ENCODE measurements at regions not wholly inside any gene's neighbourhood (a gene's known extent, or its start where the extent isn't known, plus 50 kb on each side); places are given as distances from the start of the nearest gene placed in this dataset.

- Histone ChIP-seq H3K79me2 (ENCODE audit: insufficient read depth, low read length) (no peaks in the 10 kb centered on the region), H3K4me1 (ENCODE audit: insufficient read depth, low read length) (no peaks in the 10 kb centered on the region), H3K27me3 (ENCODE audit: insufficient read depth, low read length) (peaks cover 5% of the 10 kb centered on the region), H4K20me1 (ENCODE audit: insufficient read depth, low read length) (no peaks in the 10 kb centered on the region), H3K36me3 (ENCODE audit: insufficient read depth, low read length) (no peaks in the 10 kb centered on the region), H3K27ac (ENCODE audit: low read depth, low read length) (no peak overlapping the region), H3K4me3 (ENCODE audit: insufficient read depth, low read length) (no peak overlapping the region), H3K9me3 (ENCODE audit: low read depth, low read length) (no peaks in the 10 kb centered on the region), H2AFZ (ENCODE audit: low read length) (no peak overlapping the region), H3K4me2 (ENCODE audit: insufficient read depth, low read length) (no peak overlapping the region)
- no peak for DNase-seq (ENCODE audit: insufficient read length, low spot score, missing footprints)
- no peak for TF ChIP-seq CTCF (IDR thresholded peaks at IDR 0.05; ENCODE audit: extremely low read depth, low read depth, low read length)
Observed at GRCh38 chr14:101469382-101470247, 91.7 kb upstream of the DIO3 start.

GRCh38 chr14:101470266-101470665 lies 91.0 kb upstream of the DIO3 start:
- H3K4me1 ChIP-seq (ENCODE audit: insufficient read depth, low read length) = peaks cover 2% of the 10 kb centered on the region
- H4K20me1 ChIP-seq (ENCODE audit: insufficient read depth, low read length) = no peaks in the 10 kb centered on the region
- H3K27ac ChIP-seq (ENCODE audit: low read depth, low read length) = no peak overlapping the region
- no peak overlapping the region for H3K4me3 ChIP-seq (ENCODE audit: insufficient read depth, low read length)
- DNase-seq (ENCODE audit: insufficient read length, low spot score, missing footprints) = no peak
- H3K79me2 ChIP-seq (ENCODE audit: insufficient read depth, low read length) = no peaks in the 10 kb centered on the region
- no peak for TF ChIP-seq CTCF (IDR thresholded peaks at IDR 0.05; ENCODE audit: extremely low read depth, low read depth, low read length)
- no peaks in the 10 kb centered on the region for H3K36me3 ChIP-seq (ENCODE audit: insufficient read depth, low read length)
- H3K4me2 ChIP-seq (ENCODE audit: insufficient read depth, low read length) = no peak overlapping the region
- H2AFZ ChIP-seq (ENCODE audit: low read length) = no peak overlapping the region
- peaks cover 7% of the 10 kb centered on the region for H3K27me3 ChIP-seq (ENCODE audit: insufficient read depth, low read length)
- no peaks in the 10 kb centered on the region for H3K9me3 ChIP-seq (ENCODE audit: low read depth, low read length)

GRCh38 chr14:101471723-101472517 lies 89.4 kb upstream of the DIO3 start:
- no peak overlapping the region for H2AFZ ChIP-seq (ENCODE audit: low read length)
- no peak overlapping the region for H3K4me3 ChIP-seq (ENCODE audit: insufficient read depth, low read length)
- H3K4me1 ChIP-seq (ENCODE audit: insufficient read depth, low read length) = peaks cover 12% of the 10 kb centered on the region
- no peak overlapping the region for H3K4me2 ChIP-seq (ENCODE audit: insufficient read depth, low read length)
- H3K9me3 ChIP-seq (ENCODE audit: low read depth, low read length) = no peaks in the 10 kb centered on the region
- H3K27ac ChIP-seq (ENCODE audit: low read depth, low read length) = no peak overlapping the region
- H3K36me3 ChIP-seq (ENCODE audit: insufficient read depth, low read length) = no peaks in the 10 kb centered on the region
- no peaks in the 10 kb centered on the region for H3K79me2 ChIP-seq (ENCODE audit: insufficient read depth, low read length)
- DNase-seq (ENCODE audit: insufficient read length, low spot score, missing footprints) = no peak
- H4K20me1 ChIP-seq (ENCODE audit: insufficient read depth, low read length) = no peaks in the 10 kb centered on the region
- no peak for TF ChIP-seq CTCF (IDR thresholded peaks at IDR 0.05; ENCODE audit: extremely low read depth, low read depth, low read length)
- H3K27me3 ChIP-seq (ENCODE audit: insufficient read depth, low read length) = peaks cover 7% of the 10 kb centered on the region

GRCh38 chr14:101472518-101472849 lies 88.8 kb upstream of the DIO3 start:
- H3K9me3 ChIP-seq (ENCODE audit: low read depth, low read length) = no peaks in the 10 kb centered on the region
- TF ChIP-seq CTCF (IDR thresholded peaks at IDR 0.05; ENCODE audit: extremely low read depth, low read depth, low read length) = no peak
- H3K4me1 ChIP-seq (ENCODE audit: insufficient read depth, low read length) = peaks cover 12% of the 10 kb centered on the region
- no peak overlapping the region for H3K4me2 ChIP-seq (ENCODE audit: insufficient read depth, low read length)
- DNase-seq (ENCODE audit: insufficient read length, low spot score, missing footprints) = no peak
- H4K20me1 ChIP-seq (ENCODE audit: insufficient read depth, low read length) = no peaks in the 10 kb centered on the region
- no peak overlapping the region for H3K27ac ChIP-seq (ENCODE audit: low read depth, low read length)
- no peaks in the 10 kb centered on the region for H3K36me3 ChIP-seq (ENCODE audit: insufficient read depth, low read length)
- H3K4me3 ChIP-seq (ENCODE audit: insufficient read depth, low read length) = no peak overlapping the region
- H3K79me2 ChIP-seq (ENCODE audit: insufficient read depth, low read length) = no peaks in the 10 kb centered on the region
- H2AFZ ChIP-seq (ENCODE audit: low read length) = no peak overlapping the region
- peaks cover 7% of the 10 kb centered on the region for H3K27me3 ChIP-seq (ENCODE audit: insufficient read depth, low read length)
